ENCODE measurements at regions not wholly inside any gene's neighbourhood (a gene's known extent, or its start where the extent isn't known, plus 50 kb on each side); places are given as distances from the start of the nearest gene placed in this dataset.

DNA sequence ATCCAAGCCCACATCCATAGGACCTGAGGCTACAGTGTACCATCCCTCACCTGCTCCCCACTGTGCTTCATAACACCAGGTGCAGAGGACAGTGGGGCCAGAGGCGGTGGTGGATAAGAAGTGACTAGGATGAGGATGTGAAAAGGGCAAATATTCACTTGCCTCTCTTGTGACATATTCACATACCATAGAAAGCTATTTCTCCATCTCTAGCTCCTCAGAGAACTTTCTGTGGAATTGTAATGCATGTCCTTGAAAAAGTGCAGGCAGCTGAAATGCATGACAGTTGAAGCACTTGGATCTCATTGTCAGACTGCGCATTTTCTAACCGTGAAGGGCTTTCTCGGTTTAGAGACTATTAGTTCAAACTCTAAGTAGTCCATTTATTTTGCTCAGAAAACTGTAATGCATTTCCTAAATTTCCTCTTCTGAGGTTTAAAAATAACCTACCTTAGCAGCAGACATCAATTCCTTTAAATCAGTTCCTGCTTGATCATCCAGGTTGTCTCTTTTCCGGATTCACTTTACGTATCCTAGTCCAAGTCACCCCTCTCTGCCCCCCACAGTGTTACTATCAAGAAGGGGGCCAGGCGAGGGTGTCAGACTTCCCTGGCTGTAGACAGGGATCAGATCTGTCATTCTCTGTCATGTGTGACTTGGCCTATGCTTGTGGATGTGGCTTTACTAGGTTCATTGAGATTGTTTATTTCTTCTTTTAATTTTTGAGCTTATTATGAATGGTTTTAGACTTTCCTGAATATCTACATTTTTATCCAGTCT lies 984.0 kb upstream of the TMEM132C start:
- BruUV-seq (replicated peaks), result no TSS peak
- no peaks in the 10 kb centered on the region for H3K36me3 Mint-ChIP-seq (ENCODE audit: insufficient read depth, unreplicated experiment)
- ChIA-PET CTCF (interaction anchor here (0.5 to 4.9 kb wide), 4 partner anchors 10 to 647 kb away, joined by 3 to 23 read pairs (median 6); no protein-coding TSS in a partner anchor), POLR2A (interaction anchor here (0.7 kb wide), 1 partner anchor 100 kb away, joined by 3 read pairs; no protein-coding TSS in a partner anchor)
- no peak for DNase-seq (ENCODE audit: unreplicated experiment)
- H3K27ac Mint-ChIP-seq (ENCODE audit: low read depth, unreplicated experiment), result no peak overlapping the region
- H3K4me3 Mint-ChIP-seq (ENCODE audit: unreplicated experiment), result no peak overlapping the region
- no peaks in the 10 kb centered on the region for H3K27me3 Mint-ChIP-seq (ENCODE audit: insufficient read depth, unreplicated experiment)
- TF ChIP-seq, protein P1, sequence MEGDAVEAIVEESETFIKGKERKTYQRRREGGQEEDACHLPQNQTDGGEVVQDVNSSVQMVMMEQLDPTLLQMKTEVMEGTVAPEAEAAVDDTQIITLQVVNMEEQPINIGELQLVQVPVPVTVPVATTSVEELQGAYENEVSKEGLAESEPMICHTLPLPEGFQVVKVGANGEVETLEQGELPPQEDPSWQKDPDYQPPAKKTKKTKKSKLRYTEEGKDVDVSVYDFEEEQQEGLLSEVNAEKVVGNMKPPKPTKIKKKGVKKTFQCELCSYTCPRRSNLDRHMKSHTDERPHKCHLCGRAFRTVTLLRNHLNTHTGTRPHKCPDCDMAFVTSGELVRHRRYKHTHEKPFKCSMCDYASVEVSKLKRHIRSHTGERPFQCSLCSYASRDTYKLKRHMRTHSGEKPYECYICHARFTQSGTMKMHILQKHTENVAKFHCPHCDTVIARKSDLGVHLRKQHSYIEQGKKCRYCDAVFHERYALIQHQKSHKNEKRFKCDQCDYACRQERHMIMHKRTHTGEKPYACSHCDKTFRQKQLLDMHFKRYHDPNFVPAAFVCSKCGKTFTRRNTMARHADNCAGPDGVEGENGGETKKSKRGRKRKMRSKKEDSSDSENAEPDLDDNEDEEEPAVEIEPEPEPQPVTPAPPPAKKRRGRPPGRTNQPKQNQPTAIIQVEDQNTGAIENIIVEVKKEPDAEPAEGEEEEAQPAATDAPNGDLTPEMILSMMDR (IDR thresholded peaks at IDR 0.05; ENCODE audit: unreplicated experiment), result no peak
- intact Hi-C loops (cut with micrococcal nuclease), result no loop called here
- no peaks in the 10 kb centered on the region for H3K9me3 Mint-ChIP-seq (ENCODE audit: unreplicated experiment)
- H3K4me1 Mint-ChIP-seq (ENCODE audit: insufficient read depth, unreplicated experiment), result peaks cover 16% of the 10 kb centered on the region

DNA sequence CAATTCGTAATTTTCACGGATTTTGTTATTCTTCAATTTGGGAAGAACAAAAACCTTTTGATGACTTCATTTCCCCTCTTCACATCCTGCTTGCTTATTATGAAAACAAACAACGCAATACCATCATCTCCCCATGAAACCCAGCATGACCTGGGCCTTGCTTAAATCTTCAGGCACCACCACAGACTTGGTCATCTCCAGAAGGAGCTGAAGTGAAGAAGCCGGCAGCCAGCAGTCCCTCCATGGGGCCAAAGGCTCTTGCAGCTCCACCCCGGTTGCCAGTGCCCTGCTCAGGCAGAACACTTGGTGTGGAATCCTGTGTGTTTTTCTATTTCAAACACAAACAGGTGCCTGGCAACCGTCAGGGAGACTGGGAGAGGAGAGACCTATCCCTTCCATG lies 982.9 kb upstream of the TMEM132C start:
- TF ChIP-seq, protein P1 (IDR thresholded peaks at IDR 0.05; ENCODE audit: unreplicated experiment), result no peak
- no TSS peak for BruUV-seq (replicated peaks)
- CTCF ChIA-PET, result interaction anchor here (0.5 to 1.7 kb wide), 3 partner anchors 92 to 1213 kb away, joined by 3 to 8 read pairs (median 3); no protein-coding TSS in a partner anchor
- POLR2A ChIA-PET, result interaction anchor here (0.7 kb wide), 1 partner anchor 101 kb away, joined by 3 read pairs; no protein-coding TSS in a partner anchor
- H3K36me3 Mint-ChIP-seq (ENCODE audit: insufficient read depth, unreplicated experiment), result no peaks in the 10 kb centered on the region
- intact Hi-C loops (cut with micrococcal nuclease), result loop anchor here (2.0 kb wide), 2 partner anchors 43 to 157 kb away; no protein-coding TSS in a partner anchor
- peak overlapping the region; percentile 91 for H3K27ac Mint-ChIP-seq (ENCODE audit: low read depth, unreplicated experiment)
- no peaks in the 10 kb centered on the region for H3K9me3 Mint-ChIP-seq (ENCODE audit: unreplicated experiment)
- peak; percentile 28 for DNase-seq (ENCODE audit: unreplicated experiment)
- no peaks in the 10 kb centered on the region for H3K27me3 Mint-ChIP-seq (ENCODE audit: insufficient read depth, unreplicated experiment)
- H3K4me3 Mint-ChIP-seq (ENCODE audit: unreplicated experiment), result no peak overlapping the region
- H3K4me1 Mint-ChIP-seq (ENCODE audit: insufficient read depth, unreplicated experiment), result peaks cover 16% of the 10 kb centered on the region

DNA sequence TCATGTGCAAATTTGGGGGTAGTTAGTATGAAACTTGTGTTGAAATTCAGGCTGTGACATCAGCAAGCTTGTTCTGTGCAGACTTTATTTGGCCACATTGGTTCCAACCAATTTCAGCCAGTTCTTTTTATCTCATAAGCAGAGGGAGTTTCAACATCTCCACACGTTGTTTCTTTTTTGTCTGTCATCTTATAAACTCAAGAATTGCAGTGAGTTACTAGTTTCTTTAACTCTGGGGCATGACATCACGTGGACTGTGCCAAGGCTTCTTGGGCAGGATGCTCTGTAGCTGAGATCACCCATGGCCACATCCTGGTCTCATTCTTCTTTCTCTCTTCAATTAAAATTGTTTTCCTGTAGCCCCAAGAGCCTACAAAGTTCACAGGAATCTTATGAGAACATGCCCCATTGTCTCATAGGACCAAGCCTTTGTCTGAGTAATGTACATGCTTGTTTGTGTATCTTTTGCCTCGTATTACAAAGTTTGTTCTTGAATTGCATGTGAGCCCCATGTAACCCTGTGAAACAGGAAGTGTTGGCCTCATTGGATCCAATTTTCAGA lies 982.0 kb upstream of the TMEM132C start:
- intact Hi-C loops (cut with micrococcal nuclease), result loop anchor here (2.0 to 5.0 kb wide), 3 partner anchors 44 to 158 kb away; no protein-coding TSS in a partner anchor
- Mint-ChIP-seq H3K4me1 (ENCODE audit: insufficient read depth, unreplicated experiment) (peaks cover 16% of the 10 kb centered on the region), H3K27ac (ENCODE audit: low read depth, unreplicated experiment) (peak overlapping the region; percentile 91), H3K36me3 (ENCODE audit: insufficient read depth, unreplicated experiment) (no peaks in the 10 kb centered on the region), H3K27me3 (ENCODE audit: insufficient read depth, unreplicated experiment) (no peaks in the 10 kb centered on the region), H3K9me3 (ENCODE audit: unreplicated experiment) (no peaks in the 10 kb centered on the region), H3K4me3 (ENCODE audit: unreplicated experiment) (no peak overlapping the region)
- no TSS peak for BruUV-seq (replicated peaks)
- ChIA-PET CTCF (interaction anchor here (0.6 to 1.7 kb wide), 3 partner anchors 93 to 240 kb away, joined by 3 to 8 read pairs (median 3); no protein-coding TSS in a partner anchor), POLR2A (interaction anchor here (1.0 kb wide), 1 partner anchor 14 kb away, joined by 3 read pairs; no protein-coding TSS in a partner anchor)
- peak; percentile 56 for DNase-seq (ENCODE audit: unreplicated experiment)
- TF ChIP-seq, protein P1 (IDR thresholded peaks at IDR 0.05; ENCODE audit: unreplicated experiment), result no peak

DNA sequence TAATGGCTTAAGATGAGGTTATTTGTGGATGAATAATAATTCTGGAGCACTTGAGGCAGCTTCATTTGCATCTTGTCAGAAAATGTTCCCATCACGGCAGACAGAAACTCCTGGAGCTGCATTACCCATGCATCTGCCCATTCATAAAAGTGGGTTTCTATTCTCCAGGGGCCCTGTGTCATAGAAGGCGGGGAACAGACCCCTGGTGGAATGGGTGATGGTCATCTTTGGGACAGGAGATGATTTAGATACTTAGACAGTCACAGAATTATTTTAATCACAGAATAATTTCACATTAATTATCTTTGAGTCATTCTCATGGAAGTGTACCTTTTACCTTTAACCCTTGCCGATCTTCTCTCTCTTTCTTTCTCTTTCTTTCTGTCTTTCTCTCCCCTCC lies 980.7 kb upstream of the TMEM132C start:
- Mint-ChIP-seq H3K27ac (ENCODE audit: low read depth, unreplicated experiment) (peak overlapping the region; percentile 66), H3K36me3 (ENCODE audit: insufficient read depth, unreplicated experiment) (no peaks in the 10 kb centered on the region), H3K27me3 (ENCODE audit: insufficient read depth, unreplicated experiment) (no peaks in the 10 kb centered on the region), H3K9me3 (ENCODE audit: unreplicated experiment) (no peaks in the 10 kb centered on the region), H3K4me1 (ENCODE audit: insufficient read depth, unreplicated experiment) (peaks cover 16% of the 10 kb centered on the region), H3K4me3 (ENCODE audit: unreplicated experiment) (no peak overlapping the region)
- TF ChIP-seq, protein P1 (IDR thresholded peaks at IDR 0.05; ENCODE audit: unreplicated experiment), result no peak
- ChIA-PET POLR2A (no interaction called here), CTCF (no interaction called here)
- intact Hi-C loops (cut with micrococcal nuclease), result loop anchor here (5.0 kb wide), 1 partner anchor 54 kb away; no protein-coding TSS in a partner anchor
- no peak for DNase-seq (ENCODE audit: unreplicated experiment)
- BruUV-seq (replicated peaks), result no TSS peak
